GM18498 (cell line): ENCODE measurements at regions not wholly inside any gene's neighbourhood (a gene's known extent, or its start where the extent isn't known, plus 50 kb on each side); places are given as distances from the start of the nearest gene placed in this dataset.

Experiments
- ATAC-seq: cut with Tn5 transposase; IDR thresholded peaks from one replicate; pipeline ENCODE4 v1.9.1; 2021; ENCODE audit warnings: mild to moderate bottlenecking, moderate library complexity; ENCODE audit not compliant: unreplicated experiment

DNA sequence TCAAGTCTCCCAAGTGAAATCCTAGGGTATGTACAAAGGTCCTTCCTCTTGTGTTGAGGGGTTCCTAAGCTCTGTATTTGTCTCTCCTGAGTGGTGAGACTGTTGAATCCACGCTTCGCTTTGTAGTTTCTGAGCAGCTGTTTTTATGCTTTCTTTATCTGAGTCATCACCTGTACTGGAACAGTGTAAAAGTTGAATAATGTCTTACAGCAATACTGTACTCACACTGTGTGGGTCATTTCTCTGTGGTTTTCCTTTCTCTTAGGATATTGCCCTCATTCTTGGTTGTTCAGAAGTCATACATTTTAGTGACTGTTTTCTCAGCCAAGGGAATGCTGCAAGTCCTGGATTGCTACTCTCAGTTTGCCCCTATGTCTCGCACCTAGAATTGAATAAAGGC lies 1596.6 kb downstream of the SLITRK5 start:
- no peak for ATAC-seq

DNA sequence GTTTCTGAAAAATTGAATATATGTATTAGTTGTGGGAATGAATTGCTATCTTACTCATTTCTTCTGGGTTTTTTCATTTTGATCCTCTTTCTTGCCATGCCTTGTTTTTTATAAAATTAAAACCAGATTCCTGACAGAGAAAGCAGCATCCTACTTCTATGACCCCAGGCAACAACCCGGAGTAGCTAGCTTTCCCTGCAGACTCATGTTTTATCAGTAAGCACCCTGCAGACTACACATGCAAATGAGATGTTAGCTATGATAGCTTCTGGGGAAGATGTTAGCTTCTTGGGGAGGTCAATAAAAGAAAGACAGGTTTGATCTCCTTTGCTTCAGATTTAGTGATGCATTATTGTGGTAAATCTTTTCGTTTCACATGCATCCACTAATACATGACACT lies 1598.6 kb downstream of the SLITRK5 start:
- no peak for ATAC-seq

GRCh38 chr13:89270736-89271135 lies 1599.6 kb downstream of the SLITRK5 start:
- ATAC-seq = no peak

GRCh38 chr13:89279374-89279773 lies 1608.2 kb downstream of the SLITRK5 start:
- ATAC-seq = no peak

DNA sequence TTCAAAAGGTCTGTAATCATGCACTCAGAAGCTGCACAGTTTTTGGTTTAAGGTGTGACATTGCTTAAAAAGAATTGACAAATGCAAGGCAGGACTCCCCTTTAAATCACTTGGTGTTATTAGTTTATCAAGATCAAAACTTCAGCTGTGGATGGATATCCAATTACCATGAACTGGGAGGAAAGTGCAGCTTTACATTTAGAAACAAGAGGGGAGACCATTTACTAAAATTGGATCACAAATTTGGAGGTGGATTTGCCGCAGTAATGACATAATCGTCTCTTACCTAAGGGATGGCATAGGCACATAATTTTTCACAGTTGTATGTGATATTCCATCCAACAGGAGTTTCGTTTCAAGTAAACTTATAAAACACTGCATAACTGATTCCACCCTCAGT lies 1610.2 kb downstream of the SLITRK5 start:
- no peak for ATAC-seq

- no peak for ATAC-seq
Observed at GRCh38 chr13:89282241-89282640, 1611.1 kb downstream of the SLITRK5 start.

DNA sequence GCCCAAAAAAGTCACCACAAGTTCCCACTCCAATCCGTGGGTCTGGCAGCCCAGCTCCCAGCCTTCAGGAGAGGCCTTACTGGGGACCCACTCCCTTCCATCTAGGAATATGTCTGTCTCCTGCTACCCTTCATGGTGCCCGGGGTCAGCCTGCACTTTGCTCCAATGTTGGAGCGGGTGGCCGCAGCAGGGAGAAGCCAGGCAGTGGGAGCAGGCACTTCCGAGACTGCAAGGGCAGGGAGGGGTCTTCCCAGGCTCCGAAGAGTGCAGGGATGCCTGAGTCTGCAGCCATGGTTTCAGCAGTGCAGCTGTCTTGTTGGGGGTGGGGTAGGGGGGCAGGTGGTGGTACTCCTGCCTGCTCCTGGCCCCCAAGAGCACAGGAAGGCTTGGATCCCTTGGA lies 1616.2 kb downstream of the SLITRK5 start:
- no peak for ATAC-seq

GRCh38 chr13:89294115-89294867 lies 1623.1 kb downstream of the SLITRK5 start:
- no peak for ATAC-seq

GRCh38 chr13:89307278-89307677 lies 1636.1 kb downstream of the SLITRK5 start:
- no peak for ATAC-seq

DNA sequence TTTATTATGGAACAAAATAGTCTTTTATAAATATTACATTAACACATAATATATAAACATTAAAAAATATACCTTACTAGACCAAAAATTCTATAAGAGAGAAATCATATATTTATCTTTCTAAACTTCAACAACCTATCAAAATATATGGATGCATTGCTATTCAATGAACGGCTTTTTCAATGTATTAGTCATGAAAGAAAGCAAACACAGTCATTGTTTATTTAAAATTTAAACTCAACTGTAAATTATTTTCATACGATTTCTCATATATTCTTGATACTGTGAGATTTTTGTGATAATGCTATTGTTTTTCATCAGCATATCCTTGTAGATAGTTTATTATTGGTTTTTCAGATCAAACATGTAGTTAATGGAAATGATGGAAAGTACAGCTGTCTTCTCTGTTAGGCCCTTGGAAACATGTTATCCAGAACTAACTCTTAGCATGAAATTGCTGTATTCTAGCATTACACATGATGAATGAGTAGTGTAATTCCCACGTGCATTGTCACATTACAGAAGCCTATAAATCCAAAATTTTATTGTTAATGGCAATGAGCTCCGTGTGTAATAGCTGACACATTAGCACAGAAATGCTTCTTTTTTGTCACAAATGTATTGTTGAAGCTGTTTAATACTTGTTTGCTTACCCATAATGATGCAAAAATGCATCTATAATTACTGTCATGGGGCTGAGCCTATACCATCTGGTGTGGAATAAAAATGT lies 1639.9 kb downstream of the SLITRK5 start:
- no peak for ATAC-seq

GRCh38 chr13:89315287-89315686 lies 1644.1 kb downstream of the SLITRK5 start:
- ATAC-seq = no peak

DNA sequence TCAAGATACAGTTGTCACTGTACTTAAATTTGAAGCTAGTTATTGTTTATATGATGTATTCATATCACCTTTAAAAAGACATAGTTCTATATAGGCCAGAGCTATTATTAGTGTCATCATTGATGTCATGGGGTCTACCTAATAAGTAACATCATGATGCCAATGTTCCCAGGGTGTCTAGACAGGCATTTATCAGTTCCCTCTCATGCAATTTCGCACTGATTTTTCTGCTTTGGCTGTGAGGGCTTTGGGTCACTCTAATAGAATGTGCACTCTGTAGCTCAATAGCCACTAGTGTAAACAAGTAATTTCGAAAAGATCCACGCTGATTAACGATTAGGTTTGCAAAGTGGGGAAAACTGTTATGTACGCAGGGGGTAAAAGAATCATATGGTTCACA lies 1651.3 kb downstream of the SLITRK5 start:
- no peak for ATAC-seq

- no peak for ATAC-seq
Observed at GRCh38 chr13:89324582-89324981, 1653.4 kb downstream of the SLITRK5 start.

DNA sequence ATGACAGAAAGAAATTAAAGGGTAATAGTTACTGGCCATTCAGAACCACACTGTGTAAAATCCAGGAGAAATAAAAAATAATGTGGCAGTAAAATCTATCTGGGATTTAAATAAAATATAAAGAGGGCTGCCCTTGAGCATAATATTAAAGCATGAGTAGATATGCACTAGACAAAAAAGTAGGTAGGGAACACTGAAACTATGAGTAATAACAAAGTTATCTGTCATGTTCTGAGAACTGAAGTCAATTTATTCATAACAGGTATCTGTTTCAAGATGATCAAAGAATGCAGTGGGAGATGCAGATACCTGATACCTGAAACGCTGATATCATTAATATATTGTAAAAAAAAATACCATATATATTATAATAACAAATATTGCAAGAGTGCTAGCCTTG lies 1672.0 kb downstream of the SLITRK5 start:
- ATAC-seq = no peak

DNA sequence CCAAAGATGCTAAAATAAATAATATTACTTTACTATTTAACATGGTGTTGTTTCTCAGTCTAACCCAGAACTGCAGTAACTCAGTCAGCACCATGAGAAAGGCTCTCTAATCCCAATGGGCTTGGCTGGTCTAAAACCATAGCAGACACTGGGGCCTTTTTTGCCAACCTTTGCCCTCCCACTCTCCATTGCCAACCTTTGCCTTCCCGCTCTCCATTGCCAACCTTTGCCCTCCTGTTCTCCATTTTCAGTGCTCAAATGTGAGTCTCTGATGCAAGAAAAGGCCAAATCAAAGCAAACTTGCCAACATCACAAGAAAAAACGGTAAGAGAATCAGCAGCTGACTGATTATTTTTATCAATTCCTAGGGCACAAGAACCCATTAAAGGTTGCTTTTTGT lies 1681.2 kb downstream of the SLITRK5 start:
- no peak for ATAC-seq

DNA sequence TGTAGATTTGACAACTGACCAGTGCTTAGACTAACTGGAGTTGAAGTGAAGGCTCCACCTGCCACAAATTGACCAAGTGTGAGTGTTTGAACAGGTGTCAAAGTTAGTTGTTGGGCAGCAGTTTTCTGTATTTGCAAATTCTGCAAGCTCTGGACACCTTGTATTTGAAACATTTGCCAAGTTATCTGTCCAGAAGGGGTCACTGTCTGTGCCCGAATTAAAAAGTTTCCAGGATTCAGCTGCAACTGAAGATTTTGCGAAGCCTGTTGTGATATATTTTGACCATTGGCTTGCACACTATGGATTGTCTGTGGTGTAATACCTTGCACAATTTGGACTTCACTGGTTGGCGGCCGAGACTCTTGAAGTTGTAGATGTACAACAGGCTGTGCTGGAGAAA lies 1690.7 kb downstream of the SLITRK5 start:
- ATAC-seq = no peak

GRCh38 chr13:89363144-89363543 lies 1692.0 kb downstream of the SLITRK5 start:
- ATAC-seq = no peak

GRCh38 chr13:89372193-89372592 lies 1701.0 kb downstream of the SLITRK5 start:
- ATAC-seq = no peak

GRCh38 chr13:89375839-89376238 lies 1704.7 kb downstream of the SLITRK5 start:
- no peak for ATAC-seq

- no peak for ATAC-seq
Observed at GRCh38 chr13:89380101-89380500, 1708.9 kb downstream of the SLITRK5 start.

DNA sequence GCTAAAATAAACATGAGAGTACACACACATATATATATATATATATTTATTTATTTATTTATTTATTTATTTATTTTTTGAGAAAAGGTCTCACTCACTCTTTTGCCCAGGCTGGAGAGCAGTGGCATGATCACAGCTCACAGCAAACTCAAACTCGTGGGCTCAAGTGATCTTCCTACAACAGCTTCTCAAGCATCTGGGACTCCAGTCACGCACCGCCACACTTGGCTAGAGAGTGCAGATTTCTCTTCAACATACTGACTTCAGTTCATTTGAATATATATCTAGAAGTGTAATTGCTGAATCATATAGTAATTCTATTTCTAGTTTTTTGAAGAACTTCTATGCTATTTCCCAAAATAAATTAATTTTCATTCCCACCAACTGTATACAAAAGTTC lies 1711.8 kb downstream of the SLITRK5 start:
- no peak for ATAC-seq

DNA sequence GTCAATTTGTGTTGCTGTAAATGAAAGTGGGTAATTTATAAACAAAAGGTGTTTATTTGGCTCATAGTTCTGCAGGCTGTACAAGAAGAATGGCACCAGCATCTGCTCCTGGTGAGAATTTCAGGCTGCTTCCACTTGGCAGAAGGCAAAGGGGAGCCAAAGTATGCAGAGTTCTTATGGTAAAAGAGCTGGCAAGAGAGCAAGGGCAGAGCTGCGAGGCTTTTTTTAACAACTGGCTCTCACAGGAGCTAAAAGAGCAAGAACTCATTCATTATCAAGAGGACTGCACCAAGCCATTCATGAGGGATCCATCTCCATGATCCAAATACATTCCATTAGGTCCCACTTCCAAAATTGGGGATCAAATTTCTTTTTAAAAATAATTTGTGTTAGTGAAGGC lies 1712.7 kb downstream of the SLITRK5 start:
- ATAC-seq = no peak
